ENCODE measurements at regions not wholly inside any gene's neighbourhood (a gene's known extent, or its start where the extent isn't known, plus 50 kb on each side); places are given as distances from the start of the nearest gene placed in this dataset.

GRCh38 chr2:2580341-2580740 is 249.3 kb upstream of the MYT1L start:
- intact Hi-C loops (cut with DNase I), result no loop called here
- TF ChIP-seq EP300 (IDR thresholded peaks at IDR 0.05), result no peak
- no peak for TF ChIP-seq CTCF (IDR thresholded peaks at IDR 0.05)
- no peak for TF ChIP-seq POLR2A (IDR thresholded peaks at IDR 0.05)
- no peak for DNase-seq
- Histone ChIP-seq H3K4me1 (ENCODE audit: insufficient read depth) (no peaks in the 10 kb centered on the region), H3K27me3 (no peaks in the 10 kb centered on the region), H3K27ac (no peak overlapping the region), H3K9me3 (no peaks in the 10 kb centered on the region), H3K36me3 (no peaks in the 10 kb centered on the region), H3K4me3 (no peak overlapping the region)
- 79 to 87% (median 87%) methylated on average over 19 of the region's 19 CpGs for WGBS, 3 donors

GRCh38 chr2:2579814-2580213 is 248.7 kb upstream of the MYT1L start:
- H3K4me3 ChIP-seq, result no peak overlapping the region
- intact Hi-C loops (cut with DNase I), result no loop called here
- DNase-seq, result no peak
- H3K27ac ChIP-seq, result no peak overlapping the region
- no peaks in the 10 kb centered on the region for H3K9me3 ChIP-seq
- WGBS, 3 donors, result 75 to 79% (median 79%) methylated on average over 8 of the region's 8 CpGs
- H3K27me3 ChIP-seq, result no peaks in the 10 kb centered on the region
- no peaks in the 10 kb centered on the region for H3K36me3 ChIP-seq
- TF ChIP-seq EP300 (IDR thresholded peaks at IDR 0.05), result no peak
- no peak for TF ChIP-seq POLR2A (IDR thresholded peaks at IDR 0.05)
- no peak for TF ChIP-seq CTCF (IDR thresholded peaks at IDR 0.05)
- no peaks in the 10 kb centered on the region for H3K4me1 ChIP-seq (ENCODE audit: insufficient read depth)

GRCh38 chr2:2577407-2577831 is 246.3 kb upstream of the MYT1L start:
- DNase-seq, result no peak
- no peak overlapping the region for H3K27ac ChIP-seq
- WGBS, 3 donors, result 65 to 74% (median 69%) methylated on average over 17 of the region's 17 CpGs

GRCh38 chr2:2575870-2576386 is 244.9 kb upstream of the MYT1L start:
- TF ChIP-seq POLR2A (IDR thresholded peaks at IDR 0.05) (no peak), EP300 (IDR thresholded peaks at IDR 0.05) (no peak), CTCF (IDR thresholded peaks at IDR 0.05) (no peak)
- Histone ChIP-seq H3K27me3 (no peaks in the 10 kb centered on the region), H3K4me1 (ENCODE audit: insufficient read depth) (no peaks in the 10 kb centered on the region), H3K9me3 (no peaks in the 10 kb centered on the region), H3K4me3 (no peak overlapping the region), H3K27ac (no peak overlapping the region), H3K36me3 (no peaks in the 10 kb centered on the region)
- DNase-seq, result no peak
- intact Hi-C loops (cut with DNase I), result no loop called here
- 83 to 87% (median 85%) methylated on average over 5 of the region's 5 CpGs for WGBS, 3 donors

More at GRCh38 chr2:2577407-2577831, 246.3 kb upstream of the MYT1L start:
- Histone ChIP-seq H3K36me3 (no peaks in the 10 kb centered on the region), H3K9me3 (no peaks in the 10 kb centered on the region), H3K27me3 (no peaks in the 10 kb centered on the region), H3K4me1 (ENCODE audit: insufficient read depth) (no peaks in the 10 kb centered on the region), H3K4me3 (no peak overlapping the region)
- TF ChIP-seq POLR2A (IDR thresholded peaks at IDR 0.05) (no peak), CTCF (IDR thresholded peaks at IDR 0.05) (no peak), EP300 (IDR thresholded peaks at IDR 0.05) (no peak)
- intact Hi-C loops (cut with DNase I), result no loop called here
